ENCODE measurements at regions not wholly inside any gene's neighbourhood (a gene's known extent, or its start where the extent isn't known, plus 50 kb on each side); places are given as distances from the start of the nearest gene placed in this dataset.
"Not testable (repeated sequence)": the region's sequence is repeated elsewhere in the genome, so short reads cannot be mapped to it uniquely, and the experiment has no call there.

DNA sequence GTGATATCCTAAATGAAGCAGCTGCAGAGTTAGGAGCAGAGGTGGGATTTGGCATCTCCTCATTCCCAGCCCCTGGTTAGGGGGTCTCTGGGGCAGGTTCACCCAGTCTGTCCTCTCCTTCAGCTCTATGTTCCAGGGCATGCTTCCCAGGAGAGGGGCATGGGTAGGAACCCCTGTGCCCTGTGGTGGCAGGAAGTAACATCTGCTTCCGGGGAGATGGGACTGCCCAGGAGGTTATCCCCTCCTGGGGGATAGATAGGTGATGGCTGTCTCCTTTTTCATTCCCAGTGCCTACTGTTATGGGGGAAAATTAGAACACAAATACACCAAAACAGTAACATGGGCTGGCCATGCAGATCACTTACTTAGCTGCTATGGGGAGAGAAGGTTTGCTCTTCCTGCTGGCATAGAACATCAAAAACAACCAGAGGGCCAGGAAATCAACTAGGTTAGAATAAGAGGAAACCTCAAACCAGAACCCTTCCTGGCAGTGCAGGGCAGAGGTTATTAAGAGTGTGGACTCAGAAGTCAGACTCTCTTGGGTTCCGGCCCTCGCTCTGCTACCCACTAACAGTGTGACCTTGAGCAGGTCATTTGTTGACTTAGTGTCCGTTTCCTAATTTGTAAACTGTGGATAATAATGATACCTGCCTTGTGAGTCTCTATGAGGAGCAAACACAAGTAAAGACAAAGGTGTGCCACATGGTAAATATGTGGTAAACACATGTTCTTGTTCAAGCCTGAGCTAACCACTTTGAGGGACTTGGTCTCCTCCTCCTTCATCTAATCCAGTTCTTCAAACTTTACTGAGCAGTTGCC is 157.8 kb upstream of the JUN start:
- DNase-seq: no peak

GRCh38 chr1:58942759-58943191 is 158.9 kb upstream of the JUN start:
- DNase-seq: no peak

DNA sequence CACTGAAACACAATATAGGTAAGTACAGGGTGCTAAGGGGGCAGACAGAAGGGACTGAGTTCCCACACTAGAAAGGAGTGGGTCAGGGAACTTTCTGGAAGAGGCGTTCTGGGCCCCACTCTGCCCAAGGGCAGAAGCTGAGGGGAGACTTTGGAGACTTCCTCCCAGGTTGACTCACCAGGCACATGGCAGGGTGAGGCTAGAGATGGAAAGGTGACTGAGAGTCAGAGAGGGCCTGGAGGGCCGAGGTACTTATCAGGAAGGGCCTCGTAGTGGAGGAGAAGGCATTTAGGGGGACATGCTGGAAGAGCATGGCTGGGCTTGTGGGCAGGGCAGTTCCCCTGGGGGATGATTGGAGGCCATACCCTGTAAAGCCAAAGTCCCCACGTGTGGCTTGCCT is 159.9 kb upstream of the JUN start:
- no peak for DNase-seq

DNA sequence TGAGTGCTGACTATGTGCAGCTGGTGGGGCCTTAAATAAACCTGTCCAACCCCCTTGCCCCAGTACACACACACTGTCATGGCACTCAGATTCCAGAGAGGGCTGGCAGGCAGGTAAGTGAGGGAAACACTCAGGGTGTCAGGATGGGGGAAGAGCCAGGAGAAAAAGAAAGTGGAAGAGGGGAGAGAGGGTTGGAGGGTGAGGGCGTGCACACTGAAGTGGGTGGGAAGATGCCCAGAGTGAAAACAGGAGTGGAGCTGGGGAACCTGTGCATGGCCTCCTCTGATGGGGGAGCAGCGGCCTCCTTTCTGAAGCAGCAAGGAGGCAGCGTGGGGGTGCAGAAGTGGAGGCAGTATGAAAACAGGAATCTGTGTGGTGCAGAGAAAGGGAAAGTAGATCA is 160.6 kb upstream of the JUN start:
- no peak for DNase-seq

DNA sequence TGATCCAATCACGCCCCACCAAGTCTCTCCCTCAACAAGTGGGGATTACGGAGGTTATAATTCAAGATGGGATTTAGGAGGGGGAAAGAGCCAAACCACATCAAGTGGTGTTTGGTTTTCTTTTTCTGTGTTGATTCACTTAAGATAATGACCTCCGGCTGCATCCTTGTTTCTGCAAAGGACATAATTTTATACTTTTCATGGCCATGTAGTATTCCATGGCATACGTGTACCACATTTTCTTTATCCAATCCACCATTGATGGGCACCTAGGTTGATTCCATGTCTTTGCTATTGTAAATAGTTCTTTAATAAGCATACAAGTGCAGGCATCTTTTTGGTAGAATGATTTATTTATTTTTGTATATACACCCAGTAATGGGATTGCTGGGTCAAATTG is 162.5 kb upstream of the JUN start:
- DNase-seq: no peak

DNA sequence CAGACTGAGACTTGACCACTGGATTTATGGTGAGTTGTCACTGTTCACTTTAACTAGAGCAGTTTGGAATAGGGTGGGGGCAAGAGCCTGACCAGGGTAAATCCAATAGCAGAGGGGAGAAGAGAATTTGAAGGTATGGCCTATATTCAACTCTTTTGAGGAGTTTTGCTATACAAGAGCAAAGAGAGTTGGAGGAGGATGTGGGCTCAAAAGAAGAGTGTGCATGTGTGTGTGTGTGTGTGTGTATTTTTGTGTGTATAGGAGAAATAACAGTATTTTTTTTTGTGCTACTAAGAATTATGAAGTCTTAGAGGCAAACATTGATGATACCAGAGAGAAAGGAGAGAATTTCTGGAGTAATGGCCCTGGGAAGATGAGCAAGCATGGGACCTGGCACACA is 164.8 kb upstream of the JUN start:
- no peak for DNase-seq

GRCh38 chr1:58949551-58950220 is 165.8 kb upstream of the JUN start:
- DNase-seq: no peak

GRCh38 chr1:58950897-58951296 is 167.1 kb upstream of the JUN start:
- no peak for DNase-seq

GRCh38 chr1:58953951-58954350 is 170.1 kb upstream of the JUN start:
- DNase-seq: not testable (repeated sequence)

DNA sequence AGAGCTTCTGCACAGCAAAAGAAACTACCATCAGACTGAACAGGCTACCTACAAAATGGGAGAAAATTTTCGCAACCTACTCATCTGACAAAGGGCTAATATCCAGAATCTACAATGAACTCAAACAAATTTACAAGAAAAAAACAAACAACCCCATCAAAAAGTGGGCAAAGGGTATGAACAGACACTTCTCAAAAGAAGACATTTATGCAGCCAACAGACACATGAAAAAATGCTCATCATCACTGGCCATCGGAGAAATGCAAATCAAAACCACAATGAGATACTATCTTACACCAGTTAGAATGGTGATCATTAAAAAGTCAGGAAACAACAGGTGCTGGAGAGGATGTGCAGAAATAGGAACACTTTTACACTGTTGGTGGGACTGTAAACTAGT is 179.4 kb upstream of the JUN start:
- DNase-seq: not testable (repeated sequence)

DNA sequence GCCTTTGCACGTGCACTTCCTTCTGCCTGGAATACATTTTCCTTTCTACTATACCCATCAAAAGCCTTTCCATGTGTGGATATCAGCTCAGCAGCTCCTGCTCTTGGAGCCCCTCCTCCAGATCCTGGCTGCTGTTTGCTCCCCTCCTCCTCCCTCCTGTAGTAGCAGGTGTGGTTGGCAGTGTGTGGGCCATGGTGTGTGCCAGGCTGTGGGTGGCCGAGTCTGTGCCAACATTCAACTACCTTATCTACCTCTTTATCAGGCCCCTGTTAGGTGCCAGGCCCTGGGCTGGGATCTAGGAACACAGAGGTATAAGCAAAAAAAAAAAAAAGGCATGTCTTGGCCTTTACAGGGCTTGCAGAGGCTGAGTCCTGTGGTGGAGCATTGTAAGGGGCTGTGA is 180.6 kb upstream of the JUN start:
- DNase-seq: no peak

- DNase-seq: peak; percentile 21
Measured at GRCh38 chr1:58964880-58965279, 181.0 kb upstream of the JUN start.

- DNase-seq: no peak
Measured at GRCh38 chr1:58966103-58966916, 182.5 kb upstream of the JUN start.

DNA sequence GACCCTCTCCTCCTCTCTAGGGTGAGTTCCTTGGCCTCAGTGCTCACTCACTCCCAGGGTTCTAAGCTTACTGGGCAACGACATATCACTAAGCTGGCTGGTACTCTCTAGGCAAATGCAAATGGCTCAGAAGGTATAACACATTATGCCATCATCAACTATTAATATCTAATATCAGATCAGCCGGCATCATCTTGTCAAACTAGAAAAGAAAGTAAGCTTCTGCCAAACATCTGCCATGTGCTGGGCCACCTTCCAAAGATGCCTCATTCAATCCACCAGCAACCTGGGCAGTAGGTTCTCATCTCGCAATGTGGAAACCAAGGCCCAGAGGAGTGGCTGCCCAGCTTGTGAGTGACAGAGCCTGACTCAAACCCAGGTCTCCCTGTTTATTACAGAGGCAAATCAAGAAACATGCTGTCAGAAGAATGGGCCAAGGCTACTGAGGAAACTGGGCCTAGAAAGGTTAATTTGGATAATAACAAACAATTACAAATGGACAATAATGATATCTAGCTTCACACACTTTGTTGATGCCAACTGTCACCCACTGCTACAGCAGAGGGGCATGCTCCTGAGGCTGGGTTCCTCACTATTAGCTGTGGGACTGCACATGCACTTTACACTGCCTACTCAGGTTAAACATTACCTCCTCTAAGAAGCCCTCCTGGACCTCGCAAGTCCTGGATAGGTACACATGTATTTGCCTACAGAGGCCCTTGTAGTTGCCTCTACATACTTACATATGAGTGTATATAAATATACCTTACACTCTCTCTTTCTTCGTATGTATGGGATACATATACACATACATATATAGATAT is 183.3 kb upstream of the JUN start:
- no peak for DNase-seq

DNA sequence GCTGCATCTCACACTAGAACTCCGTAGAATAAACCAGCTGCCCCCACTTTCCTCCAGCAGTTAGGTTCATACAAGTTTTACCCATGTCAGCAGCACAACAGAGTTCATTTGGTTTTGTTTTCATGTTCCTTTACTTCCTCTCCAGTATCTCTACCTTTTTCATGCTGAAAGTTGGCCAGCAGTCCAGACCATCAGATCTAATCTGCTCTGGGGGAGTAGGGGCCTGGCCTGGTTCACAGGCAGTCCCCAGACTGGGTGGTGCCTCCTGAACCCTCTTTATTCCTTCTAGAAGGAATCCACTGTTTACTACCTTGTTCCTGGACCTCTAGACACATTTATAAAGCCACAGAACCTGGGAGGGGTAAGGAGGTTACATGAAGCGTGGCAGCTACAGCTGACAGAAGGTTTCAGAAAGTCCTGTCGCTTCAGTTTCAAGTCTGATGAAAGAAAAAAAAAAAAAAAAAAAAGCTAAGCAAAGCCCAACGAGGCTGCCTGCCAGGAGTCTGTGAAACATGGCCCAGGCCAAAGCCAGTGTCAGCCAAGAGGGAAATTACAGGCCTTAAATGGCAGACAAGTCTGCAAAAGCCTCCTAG is 184.6 kb upstream of the JUN start:
- peak; percentile 24 for DNase-seq

DNA sequence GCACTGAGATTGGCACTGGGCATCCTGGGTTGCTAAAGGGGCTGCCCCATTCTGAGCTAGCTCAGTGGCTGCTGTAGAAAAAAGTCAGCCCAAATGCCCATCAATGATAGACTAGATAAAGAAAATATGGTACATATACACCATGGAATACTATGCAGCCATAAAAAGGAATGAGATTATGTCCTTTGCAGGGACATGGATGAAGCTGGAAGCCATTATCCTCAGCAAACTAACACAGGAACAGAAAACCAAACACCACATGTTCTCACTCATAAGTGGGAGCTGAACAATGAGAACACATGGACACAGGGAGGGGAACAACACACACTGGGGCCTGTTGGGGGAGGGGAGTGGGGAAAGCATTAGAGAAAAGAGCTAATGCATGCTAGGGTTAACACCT is 185.3 kb upstream of the JUN start:
- not testable (repeated sequence) for DNase-seq

GRCh38 chr1:58971629-58972140 is 187.8 kb upstream of the JUN start:
- no peak for DNase-seq

DNA sequence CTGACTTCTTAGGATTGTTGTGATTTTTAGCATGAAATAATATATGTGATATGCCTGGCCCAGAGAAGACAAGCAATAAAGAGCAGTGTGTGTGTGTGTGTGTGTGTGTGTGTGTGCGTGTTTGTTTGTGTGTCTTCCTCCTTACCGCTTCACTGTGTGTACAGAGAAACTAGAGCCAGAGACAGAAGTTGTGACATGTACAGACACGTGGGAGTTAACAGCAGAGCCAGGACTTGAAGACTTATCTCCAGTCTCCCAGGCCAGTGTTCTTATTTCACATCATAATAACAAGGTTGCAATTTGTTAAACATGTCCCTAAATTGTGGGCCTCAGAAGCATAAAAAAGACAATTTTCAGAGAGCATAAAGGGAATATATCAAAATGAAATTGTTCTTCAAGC is 192.0 kb upstream of the JUN start:
- no peak for DNase-seq

- DNase-seq: no peak
Measured at GRCh38 chr1:58976294-58976693, 192.4 kb upstream of the JUN start.

GRCh38 chr1:58977598-58977997 is 193.8 kb upstream of the JUN start:
- DNase-seq: no peak

DNA sequence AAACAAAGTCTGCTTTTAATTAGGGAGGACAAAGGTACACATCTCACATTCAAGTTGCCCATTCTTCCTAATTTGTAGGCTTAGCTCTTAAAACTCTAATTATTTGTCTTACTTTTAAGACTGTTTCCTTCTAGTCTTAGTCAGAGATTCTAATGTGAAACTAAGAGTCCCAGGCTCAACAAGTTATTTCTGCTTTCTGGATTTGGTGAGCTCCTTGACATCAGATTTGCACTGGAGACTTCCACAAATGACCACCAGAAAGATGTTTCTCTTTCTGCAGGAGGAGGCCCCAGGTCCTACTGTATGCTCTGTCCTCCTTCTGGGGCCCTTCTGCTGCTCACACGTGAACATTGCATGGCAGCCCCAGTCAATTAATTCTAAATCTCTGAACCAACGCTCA is 194.2 kb upstream of the JUN start:
- no peak for DNase-seq

DNA sequence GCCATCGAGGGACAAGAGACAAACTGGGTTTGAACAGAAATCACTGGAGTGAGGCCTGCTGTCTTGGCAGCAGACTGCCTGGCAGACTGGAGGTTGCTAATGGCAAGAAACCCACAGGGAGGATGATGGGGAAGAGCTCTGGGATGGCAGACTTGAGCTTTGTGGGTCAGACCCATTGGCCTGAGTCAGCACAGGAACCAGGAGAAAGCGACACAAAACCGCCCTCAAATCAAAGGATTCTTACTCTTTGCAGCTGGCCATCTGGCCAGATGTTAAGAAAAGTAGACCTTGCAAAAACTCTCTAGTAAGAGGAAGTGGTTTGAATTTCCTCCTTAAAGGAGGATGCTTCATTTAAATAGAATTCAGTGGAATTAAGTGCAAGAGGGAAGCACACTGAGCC is 195.2 kb upstream of the JUN start:
- DNase-seq: no peak

Data from DMS53 (cell line).